NCI-H2196 (cell line): ENCODE measurements at regions not wholly inside any gene's neighbourhood (a gene's known extent, or its start where the extent isn't known, plus 50 kb on each side); places are given as distances from the start of the nearest gene placed in this dataset.

Experiments
- DNase-seq: peaks from one replicate; lab custom pipeline; 2025; ENCODE audit not compliant: unreplicated experiment; lab: John Stamatoyannopoulos, UW

DNA sequence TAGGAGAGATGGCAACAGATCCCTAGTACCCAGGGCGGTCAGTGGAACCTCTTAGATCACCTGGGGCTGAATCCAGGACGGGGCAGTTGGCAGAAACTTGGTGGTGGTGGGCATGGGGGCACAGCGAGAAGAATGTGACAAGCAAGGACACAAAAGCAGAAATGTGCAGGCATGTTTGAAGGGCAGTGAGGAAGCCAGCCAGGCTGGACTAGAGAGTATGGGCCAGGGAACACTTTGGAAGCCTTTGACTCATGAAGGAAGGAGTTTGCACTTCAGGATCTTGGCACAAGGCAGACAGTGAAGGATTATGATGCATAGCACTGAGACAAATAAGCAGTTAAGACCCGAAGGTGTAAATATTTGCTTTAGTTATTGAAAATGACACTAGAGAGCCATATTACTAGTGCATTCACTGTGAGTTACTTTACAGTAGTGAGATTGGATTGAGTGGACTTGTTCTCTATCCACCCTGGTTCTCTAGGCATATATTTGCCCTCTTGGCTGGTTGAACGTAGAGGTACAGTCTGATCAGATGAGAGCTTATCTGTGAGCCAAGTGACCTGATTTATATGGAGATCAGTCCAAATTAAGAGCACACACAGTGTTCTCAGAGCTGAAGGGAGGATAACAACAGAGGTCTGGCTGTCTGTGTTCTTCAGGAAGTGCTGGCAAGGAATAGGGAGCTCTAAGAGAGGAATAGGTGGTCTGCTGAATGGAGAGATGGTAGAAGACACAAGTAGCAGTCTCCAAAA lies 210.4 kb downstream of the SNX19 start:
- peak; percentile 35 for DNase-seq

DNA sequence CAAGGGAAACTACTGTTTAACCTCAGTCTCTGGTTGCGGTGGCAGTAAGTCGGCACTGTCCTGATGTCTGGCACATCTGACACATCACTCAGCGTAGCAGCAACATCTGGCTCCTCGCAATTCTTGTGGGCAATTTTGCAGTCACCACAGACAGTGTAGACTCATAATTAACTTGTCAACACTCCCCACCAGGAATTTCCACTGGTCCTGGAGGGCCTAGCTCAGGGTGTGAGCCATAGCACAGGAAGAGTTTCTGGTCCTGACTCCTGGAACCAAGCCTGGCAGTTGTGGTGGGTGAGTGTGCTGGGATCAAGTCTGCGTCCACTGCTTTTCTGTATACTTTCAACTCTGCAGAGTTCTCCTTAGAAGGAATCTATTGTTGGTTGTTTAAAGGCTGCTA lies 209.7 kb downstream of the SNX19 start:
- DNase-seq = no peak

DNA sequence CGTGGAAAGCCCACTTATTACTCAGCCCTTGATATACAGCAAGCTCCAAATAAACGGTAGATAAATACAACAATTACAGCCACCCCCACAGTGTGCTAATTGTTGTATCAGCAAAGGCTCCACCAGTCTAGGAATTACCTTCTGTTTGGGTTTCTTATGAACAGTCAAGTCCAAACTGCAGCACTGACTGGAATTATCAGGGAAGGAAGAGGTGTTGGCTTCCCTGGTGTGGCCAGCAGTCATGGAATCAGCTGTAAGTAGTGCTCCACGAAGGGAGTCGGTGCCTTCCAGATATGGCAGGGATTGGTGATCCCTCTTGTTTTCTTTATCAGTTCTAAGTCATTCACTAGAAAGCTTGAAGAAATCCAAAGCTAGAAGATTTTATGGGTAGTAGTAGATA lies 209.1 kb downstream of the SNX19 start:
- DNase-seq = no peak

DNA sequence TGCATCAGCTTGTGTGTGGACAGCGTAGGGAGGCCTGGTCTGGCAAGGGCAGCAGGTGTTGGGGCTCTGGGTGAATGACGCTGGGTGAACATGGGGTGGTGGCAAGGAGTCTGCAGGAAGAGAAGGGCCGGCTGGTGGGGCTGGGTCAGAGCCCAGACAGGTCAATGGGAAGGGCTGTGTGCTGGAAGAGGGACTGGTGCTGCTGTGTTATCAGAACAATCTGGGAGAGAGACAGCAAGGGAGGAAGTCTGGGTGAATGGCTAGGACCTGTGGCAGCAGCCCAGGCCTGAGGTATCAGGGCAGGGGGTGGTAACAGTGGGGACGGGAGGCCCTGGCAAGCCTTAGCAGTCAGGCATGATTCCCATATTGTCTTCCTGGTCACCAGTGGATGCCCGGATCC lies 206.7 kb downstream of the SNX19 start:
- no peak for DNase-seq

DNA sequence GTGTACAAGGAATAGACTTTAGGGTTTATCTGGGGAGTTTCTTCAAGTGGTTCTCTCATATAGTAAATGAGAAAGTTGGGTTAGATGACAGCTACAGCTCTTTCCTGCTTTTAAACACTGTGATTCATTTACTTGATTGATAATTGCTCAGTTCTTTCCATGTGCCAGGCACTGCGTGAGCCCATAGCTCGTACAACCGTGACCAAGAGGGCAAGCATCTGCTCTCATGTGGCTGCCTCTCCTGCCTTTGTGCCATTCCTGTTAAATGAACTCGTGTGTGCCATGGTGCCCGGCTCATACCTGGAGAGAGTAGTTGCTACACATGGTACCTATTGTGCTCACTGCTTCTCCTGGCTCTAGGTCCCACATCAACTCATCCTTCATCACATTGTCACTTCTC lies 206.3 kb downstream of the SNX19 start:
- no peak for DNase-seq

DNA sequence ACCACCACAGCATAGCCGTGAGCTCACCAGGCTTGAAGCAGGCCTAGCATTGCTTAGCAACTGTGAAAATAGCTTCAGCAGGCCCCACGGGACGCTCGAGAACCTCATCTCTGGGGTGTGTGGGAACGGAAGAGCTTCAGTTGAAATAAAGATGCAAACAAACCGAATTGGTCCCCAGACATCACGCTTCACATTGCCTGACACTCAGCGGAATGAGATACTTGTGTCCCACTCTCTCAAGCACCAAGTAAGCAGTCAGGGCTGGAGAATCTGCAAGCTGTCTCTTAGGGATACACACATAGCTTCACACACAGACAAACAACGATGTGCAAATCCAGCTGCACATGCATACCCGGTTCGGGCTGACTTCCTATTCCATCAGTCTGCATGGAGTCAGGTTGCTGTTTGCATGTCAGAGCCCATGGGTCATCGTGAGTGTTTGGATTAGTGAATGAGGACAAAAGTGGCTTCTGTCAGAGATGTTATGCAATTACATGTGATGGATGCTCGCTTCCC lies 205.7 kb downstream of the SNX19 start:
- no peak for DNase-seq

DNA sequence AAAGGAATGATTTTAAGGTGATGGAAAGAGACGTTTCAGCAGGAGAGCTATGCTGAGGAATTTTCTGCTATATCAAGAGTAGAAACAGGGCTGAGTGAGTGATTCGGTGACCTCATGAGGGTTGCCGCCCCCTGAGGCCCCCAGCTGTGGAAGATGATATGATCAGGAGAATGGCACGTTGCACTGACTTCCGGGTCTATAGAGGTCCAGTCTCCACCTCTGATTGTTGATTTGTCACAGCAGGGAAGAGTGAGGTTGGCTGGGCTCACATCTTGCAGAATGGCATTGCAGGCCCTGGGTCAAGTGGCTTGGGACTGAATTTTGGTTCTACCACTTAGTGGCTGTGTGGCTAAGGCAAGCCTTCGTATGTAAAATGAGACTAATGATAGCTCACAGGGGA lies 205.1 kb downstream of the SNX19 start:
- no peak for DNase-seq

DNA sequence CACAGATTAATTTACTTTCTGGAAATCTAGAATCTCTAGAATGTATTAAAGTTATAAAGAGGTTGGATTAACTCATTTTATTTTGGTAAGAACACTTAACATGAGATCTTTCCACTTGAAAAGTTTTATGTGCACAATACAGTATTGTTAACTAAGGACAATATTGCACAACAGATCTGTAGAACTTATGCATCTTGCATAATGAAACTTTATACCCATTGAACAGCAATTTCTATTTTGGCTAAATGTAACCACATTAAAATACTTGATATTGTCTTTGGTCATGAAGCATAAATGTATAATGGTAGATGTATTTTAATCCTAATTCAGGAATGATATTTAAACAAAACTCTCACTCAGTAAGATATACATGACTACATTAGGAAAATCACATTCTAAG lies 203.8 kb downstream of the SNX19 start:
- no peak for DNase-seq

DNA sequence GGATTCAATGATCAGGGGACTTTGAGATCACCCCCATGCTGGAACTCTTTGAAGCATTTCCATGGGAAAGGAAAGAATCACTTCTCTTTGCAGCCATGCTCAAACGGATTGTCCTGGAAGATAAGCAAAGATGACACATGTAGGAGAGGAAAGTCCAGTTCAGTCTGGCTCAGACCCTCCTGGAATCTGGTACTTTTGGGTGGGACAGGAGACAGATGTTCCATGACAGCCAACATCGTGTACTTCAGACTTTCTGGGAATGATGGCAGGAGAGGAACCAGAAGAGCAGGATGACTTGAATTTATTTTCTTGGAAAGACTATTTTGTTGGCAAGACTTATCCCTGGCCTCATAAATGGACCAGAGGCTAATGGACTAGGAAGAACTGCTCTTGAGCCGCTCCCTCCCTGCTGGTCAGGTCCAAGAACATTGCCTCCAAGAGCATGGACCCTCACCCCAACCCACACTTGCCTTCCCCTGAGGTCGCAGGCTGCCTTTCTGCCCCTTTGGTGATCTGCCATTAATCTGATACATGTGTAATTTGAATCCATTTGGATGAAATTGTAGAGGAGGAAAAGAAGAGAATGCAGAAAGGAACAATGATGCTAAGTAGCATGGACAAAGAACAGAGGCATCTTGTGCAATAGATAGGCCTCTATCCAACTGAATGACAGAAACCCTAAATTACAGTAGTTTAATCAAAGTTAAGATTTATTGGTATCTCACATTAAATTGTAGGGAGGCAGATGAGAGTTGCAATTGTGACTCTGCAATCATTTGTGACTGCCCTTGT lies 201.0 kb downstream of the SNX19 start:
- DNase-seq = no peak

DNA sequence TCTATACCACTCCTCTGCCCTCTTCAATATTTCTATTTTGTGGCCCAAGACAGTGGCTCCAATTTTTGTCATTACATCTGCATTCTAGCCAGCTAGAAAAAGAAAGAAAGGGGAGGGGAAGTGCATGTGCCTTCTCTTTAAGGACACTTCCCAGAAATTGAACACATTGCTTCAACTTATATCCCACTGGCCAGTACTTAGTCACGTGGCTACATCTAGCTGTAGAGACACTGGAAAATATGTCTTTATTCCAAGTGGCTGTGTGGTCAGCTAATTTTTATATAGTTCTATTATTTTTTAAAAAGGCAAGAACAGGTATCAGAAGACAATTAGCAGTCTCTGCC lies 200.4 kb downstream of the SNX19 start:
- DNase-seq = no peak

DNA sequence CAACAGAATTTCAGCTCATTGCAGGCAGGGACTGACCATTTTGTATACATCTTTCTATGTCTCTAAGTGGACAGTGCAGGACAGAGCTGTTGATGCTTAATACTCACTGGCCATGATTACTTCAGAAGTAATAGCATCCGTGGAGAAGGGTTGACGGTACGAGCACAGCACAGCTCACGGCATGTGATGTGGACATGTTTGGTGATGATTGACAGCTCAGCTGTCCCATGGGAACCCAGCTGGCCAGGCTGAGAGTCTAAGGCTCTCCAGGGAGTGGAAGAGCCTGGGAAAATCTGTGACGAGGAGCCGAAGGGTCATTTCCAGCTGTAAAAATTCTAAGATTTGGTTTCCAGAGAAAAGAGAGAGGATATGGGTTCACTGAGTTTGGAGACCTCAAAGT lies 198.2 kb downstream of the SNX19 start:
- DNase-seq = no peak

DNA sequence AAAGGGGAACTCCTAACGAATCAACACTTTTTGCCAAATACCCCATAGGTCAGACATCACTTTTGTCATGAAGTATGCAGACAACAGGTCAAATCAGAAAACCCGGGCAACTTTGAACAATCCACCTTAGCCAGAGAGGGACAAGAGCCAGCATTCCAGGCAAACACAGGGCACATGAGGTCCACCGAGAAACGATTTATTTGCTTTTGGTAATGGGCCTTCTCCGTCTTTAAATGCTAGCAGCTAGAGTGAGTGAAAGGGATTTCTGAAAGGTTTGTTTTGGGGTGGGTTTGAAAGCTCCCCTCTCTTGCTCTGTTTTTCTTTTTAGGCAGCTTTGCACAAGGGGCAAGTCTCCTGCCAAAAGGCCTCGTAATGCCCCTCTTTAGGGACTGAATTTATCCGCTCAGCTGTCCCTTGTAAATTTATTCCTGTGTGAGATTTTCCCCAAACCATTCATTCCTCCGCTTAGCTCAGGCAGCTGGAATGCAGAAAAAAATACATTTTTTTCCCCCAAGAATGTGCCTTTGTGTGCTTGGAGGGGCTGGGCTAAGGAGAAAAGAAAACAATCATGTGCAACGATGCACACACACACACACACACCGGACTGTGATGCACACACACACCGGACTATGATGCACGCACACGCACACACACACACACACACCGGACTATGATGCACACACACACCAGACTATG lies 196.9 kb downstream of the SNX19 start:
- no peak for DNase-seq

DNA sequence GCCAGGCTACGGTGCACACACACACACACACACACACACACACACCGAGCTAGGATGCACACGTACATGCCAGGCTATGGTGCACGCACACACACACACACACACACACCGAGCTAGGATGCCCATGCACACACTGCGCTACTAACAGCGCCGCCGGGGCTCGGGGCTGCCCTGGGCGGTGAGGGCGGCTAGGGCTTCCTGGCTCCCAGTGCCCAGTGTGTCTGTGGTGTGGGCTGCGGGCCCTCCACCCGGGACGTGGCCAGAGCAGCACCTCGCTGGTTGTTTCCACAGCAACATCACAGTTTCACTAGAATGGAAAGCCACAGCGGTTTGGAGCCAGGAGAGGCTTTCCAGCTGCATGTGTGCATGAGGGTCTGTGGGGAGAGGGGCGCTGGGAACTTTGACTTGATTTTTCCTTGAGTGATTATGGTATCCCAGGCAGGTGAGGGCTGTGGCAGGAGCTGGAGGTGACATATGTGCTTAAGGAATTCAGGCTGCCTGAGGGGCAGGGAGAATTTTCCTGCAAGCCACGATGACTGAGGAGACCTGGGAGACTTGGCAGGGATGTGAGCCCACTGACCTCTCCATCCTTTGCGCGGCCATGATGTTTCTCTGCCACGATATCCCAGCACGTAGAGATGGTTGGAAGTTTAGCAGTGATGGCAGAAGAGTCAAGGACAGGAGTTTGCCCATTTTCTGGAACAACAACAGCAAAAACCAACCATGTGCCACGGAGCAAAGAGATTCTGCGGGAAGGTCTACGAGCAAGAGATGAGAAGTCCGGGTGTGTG lies 195.9 kb downstream of the SNX19 start:
- no peak for DNase-seq

DNA sequence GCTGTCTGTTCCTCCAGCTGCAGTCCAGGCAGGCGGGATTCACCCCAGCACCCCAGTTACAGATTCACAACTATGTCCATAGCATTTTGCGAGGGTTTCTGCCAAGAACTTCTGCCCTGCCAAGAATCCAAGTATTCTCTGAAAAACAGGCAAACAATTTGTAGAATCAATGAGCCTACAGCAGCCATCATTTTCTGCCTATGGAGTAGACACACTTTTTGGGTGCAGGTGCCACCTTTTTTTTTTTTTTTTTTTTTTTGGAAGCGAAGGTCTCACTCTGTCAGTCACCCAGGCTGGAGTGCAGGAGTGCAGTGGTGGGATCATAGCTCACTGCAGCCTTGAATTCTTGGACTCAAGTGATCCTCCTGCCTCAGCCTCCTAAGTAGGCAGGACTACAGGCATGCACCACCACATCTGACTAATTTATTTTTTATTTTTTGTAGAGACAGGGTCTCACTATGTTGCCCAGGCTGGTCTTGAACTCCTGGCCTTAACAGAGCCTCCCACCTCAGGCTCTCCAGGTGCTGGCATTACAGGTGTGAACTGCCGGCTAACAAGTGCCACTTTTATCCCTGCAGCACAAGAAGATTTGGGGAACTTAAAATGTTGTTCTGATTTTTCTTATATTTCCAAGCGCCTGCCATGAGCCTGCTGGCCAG lies 195.1 kb downstream of the SNX19 start:
- DNase-seq = no peak

DNA sequence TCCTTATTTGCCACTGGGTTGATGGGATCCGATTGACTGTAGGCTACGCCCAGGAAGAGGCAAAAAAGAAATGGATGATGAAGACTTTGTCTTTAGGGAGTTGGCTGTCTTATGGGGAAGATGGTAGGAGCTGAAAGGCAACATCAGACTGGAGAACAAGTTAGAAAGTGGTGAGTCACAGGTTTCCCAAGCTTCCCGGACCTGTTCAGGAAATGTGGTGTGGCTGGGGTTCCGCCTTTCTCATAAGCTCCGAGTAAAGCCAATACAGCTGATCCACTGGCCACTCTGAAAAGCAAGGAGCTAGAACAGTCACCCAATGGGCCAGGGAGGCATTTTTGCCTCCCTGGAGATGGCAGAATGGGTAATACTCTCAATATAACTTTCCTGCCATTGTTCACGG lies 194.5 kb downstream of the SNX19 start:
- DNase-seq = no peak

DNA sequence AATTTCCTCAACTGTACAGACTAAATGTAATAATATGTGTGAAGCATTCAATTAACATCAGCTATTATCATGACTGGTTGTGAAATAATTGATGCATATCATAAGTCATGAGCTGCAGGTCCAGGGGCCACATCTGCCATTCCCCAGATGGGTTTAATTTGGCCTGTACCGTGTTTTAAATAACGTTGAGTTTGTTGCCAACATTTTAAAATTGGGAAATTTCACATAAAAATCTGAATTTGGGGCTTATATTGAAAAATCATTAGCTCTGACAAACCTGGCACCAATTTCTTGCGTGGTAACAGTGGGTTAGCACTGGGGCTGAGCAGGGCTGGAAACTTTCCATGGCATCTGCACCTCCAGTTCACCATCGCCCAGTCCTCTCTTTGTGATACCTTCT lies 193.9 kb downstream of the SNX19 start:
- no peak for DNase-seq

DNA sequence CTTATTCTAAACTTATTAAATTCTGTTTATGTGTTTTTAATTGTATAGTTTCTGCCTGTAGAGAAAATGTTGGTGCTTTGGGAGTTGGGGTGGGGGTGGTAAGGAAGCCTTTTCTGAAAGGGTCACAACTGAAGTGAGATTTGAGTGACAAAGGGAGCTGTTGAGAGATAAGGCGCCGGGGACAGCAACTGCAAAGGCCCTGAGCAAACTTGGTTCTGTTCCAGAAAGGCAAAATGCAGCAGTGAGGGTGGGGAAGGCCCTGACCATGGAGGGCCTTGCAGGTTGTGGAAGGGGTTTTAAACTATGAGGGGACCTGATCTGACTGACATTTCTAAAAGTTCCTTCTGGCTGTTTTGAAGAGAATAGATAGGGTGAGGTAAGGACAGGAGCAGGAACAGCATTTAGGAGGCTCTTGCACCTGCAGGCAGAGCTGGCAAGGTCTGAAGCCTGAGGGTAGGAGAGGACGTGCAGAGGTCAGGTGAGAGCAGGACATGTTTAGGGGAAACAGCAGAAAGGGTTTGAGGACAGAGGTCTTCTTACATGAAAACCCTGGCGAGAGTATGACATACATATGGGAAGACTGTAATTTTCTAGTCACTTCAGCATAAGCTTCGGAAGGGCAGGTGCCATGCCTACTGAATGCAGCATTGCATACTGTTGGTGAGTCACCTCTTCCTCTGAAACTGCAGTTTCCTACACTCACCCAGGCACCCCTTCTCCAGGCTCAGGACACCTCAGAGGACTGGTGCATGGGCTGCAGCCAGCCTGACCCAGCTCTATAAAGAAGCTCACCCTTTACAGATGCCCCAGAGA lies 190.7 kb downstream of the SNX19 start:
- no peak for DNase-seq

DNA sequence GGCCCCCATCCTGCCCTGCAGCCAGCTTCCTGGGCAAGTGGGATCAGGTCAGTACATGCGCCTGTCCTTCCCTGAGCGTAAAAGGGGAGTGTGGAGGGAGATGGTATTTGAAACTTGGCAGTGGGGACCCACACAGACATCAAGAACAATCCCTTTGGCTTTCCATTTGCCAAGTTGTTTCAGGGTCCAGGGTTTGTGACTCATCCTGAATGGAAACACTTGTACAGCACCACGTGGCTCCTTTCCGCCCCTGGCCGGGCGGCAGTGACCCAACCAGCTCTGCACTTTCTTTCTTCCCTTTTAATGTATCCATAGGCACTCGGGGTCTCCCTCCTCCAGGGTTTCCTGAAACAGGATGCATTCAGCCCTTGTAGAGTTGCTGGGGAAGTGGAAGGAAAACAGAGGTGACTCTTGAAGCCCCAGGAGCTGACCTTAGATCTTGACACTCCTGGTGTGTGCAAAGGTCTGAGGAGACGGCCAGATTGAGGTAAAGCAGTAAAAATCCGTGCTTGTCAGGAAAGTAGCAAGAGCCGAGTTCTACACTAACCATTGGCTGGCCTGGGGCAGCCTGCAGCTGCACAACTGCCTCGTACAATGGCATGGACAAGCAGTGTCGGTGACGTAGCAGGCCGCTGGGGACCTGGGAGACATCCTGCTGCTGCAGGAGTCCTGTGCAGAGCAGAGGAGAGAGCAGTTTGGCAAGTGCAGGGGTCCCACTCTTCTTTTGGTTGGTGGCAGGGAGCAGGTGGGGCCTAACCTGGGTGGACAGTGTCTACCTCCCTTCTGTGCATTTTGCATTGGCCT lies 189.8 kb downstream of the SNX19 start:
- DNase-seq = no peak
